Suprapubic skin (tissue), 4 donors: ENCODE measurements at regions not wholly inside any gene's neighbourhood (a gene's known extent, or its start where the extent isn't known, plus 50 kb on each side); places are given as distances from the start of the nearest gene placed in this dataset.
A peak's percentile ranks its signal among the peaks of the same experiment; 100 is the strongest.

ENCODE experiments used
- DNase-seq, 2 donors: peaks; one replicate each; pipeline ENCODE4 v3.0.0-alpha.2; 2019; ENCODE audit warnings: low spot score in 2 of 2
- H3K27ac ChIP-seq: fragments of 200-600 bp; sonication (generic); one replicate; pipeline ENCODE4 v1.5.1; 2019
- H3K27me3 ChIP-seq: fragments of 200-600 bp; sonication (generic); one replicate; pipeline ENCODE4 v1.5.1; 2019
- H3K36me3 ChIP-seq: fragments of 200-600 bp; sonication (generic); one replicate; pipeline ENCODE4 v1.5.1; 2019
- H3K4me1 ChIP-seq: fragments of 200-600 bp; sonication (generic); one replicate; pipeline ENCODE4 v1.5.1; 2019
- H3K4me3 ChIP-seq: fragments of 200-600 bp; sonication (generic); one replicate; pipeline ENCODE4 v1.5.1; 2019; ENCODE audit warnings: mild to moderate bottlenecking
- H3K9me3 ChIP-seq: fragments of 200-600 bp; sonication (generic); one replicate; pipeline ENCODE4 v1.5.1; 2019
- CTCF ChIP-seq, 2 donors: fragments of 200-600 bp in 1 of 2; fragments of 450-650 bp in 1 of 2; sonication (generic) in 1 of 2; IDR thresholded peaks; one replicate each; pipeline ENCODE4 v1.5.1; 2016 to 2019; ENCODE audit warnings: antibody characterized with exemption in 2 of 2, mild to moderate bottlenecking in 1 of 2, moderate library complexity in 1 of 2
- EP300 ChIP-seq: sonication (generic); formaldehyde crosslinking; IDR thresholded peaks from one replicate; pipeline ENCODE4 v1.6.1; 2017; ENCODE audit warnings: antibody characterized with exemption
- POLR2A ChIP-seq, 2 donors: fragments of 450-650 bp; IDR thresholded peaks; one replicate each; pipeline ENCODE4 v1.6.1; 2017; ENCODE audit warnings: antibody characterized with exemption in 2 of 2, mild to moderate bottlenecking in 2 of 2, moderate library complexity in 2 of 2
- POLR2AphosphoS5 ChIP-seq, 3 donors: sonication (generic); formaldehyde crosslinking; IDR thresholded peaks; one replicate each; pipeline ENCODE4 v1.6.1; 2017; ENCODE audit warnings: antibody characterized with exemption in 3 of 3
- WGBS: methylation state at CpG from one replicate; pipeline ENCODE4 v1.1.5; 2018; 5-methylcytosine and 5-hydroxymethylcytosine counted together

- no peak overlapping the region for H3K4me3 ChIP-seq
- no peak overlapping the region for H3K27ac ChIP-seq
- WGBS = 66% methylated on average over 1 of the region's 1 CpG
- H3K36me3 ChIP-seq = no peaks in the 10 kb centered on the region
- H3K9me3 ChIP-seq = no peaks in the 10 kb centered on the region
- TF ChIP-seq CTCF (IDR thresholded peaks at IDR 0.05) (peak in 1 of 2 donors; percentile 37), POLR2A (IDR thresholded peaks at IDR 0.05) (no peak)
- no peaks in the 10 kb centered on the region for H3K4me1 ChIP-seq
- H3K27me3 ChIP-seq = no peaks in the 10 kb centered on the region
- no peak for DNase-seq
These were observed 927.0 kb upstream of the CRIM1 start for GRCh38 chr2:35428548-35428947.

- H3K9me3 ChIP-seq = no peaks in the 10 kb centered on the region
- 97% methylated on average over 1 of the region's 1 CpG for WGBS
- DNase-seq = no peak
- H3K27me3 ChIP-seq = no peaks in the 10 kb centered on the region
- H3K36me3 ChIP-seq = no peaks in the 10 kb centered on the region
- no peaks in the 10 kb centered on the region for H3K4me1 ChIP-seq
- no peak overlapping the region for H3K27ac ChIP-seq
- TF ChIP-seq CTCF (IDR thresholded peaks at IDR 0.05) = no peak
- TF ChIP-seq POLR2AphosphoS5 (IDR thresholded peaks at IDR 0.05) = no peak
- no peak for TF ChIP-seq EP300
- TF ChIP-seq POLR2A (IDR thresholded peaks at IDR 0.05) = no peak
- no peak overlapping the region for H3K4me3 ChIP-seq
These were observed 934.1 kb upstream of the CRIM1 start for GRCh38 chr2:35421485-35421884.

- Histone ChIP-seq H3K27ac (no peak overlapping the region), H3K9me3 (no peaks in the 10 kb centered on the region), H3K4me3 (no peak overlapping the region), H3K36me3 (no peaks in the 10 kb centered on the region), H3K4me1 (no peaks in the 10 kb centered on the region), H3K27me3 (no peaks in the 10 kb centered on the region)
- 0% methylated on average over 1 of the region's 1 CpG for WGBS
- TF ChIP-seq CTCF (IDR thresholded peaks at IDR 0.05) (no peak), POLR2AphosphoS5 (IDR thresholded peaks at IDR 0.05) (no peak), EP300 (no peak), POLR2A (IDR thresholded peaks at IDR 0.05) (no peak)
- no peak for DNase-seq
These were observed 938.3 kb upstream of the CRIM1 start for GRCh38 chr2:35417293-35417692.

- Histone ChIP-seq H3K4me1 (no peaks in the 10 kb centered on the region), H3K9me3 (no peaks in the 10 kb centered on the region), H3K4me3 (no peak overlapping the region), H3K36me3 (no peaks in the 10 kb centered on the region), H3K27me3 (no peaks in the 10 kb centered on the region), H3K27ac (no peak overlapping the region)
- no peak for DNase-seq
- no peak for TF ChIP-seq POLR2A (IDR thresholded peaks at IDR 0.05)
- WGBS = 64% methylated on average over 2 of the region's 2 CpGs
These were observed 939.0 kb upstream of the CRIM1 start for GRCh38 chr2:35416391-35417140.

GRCh38 chr2:35415942-35416341 is 939.6 kb upstream of the CRIM1 start:
- TF ChIP-seq EP300 = no peak
- TF ChIP-seq POLR2A (IDR thresholded peaks at IDR 0.05) = no peak
- no peak for TF ChIP-seq POLR2AphosphoS5 (IDR thresholded peaks at IDR 0.05)
- no peak for TF ChIP-seq CTCF (IDR thresholded peaks at IDR 0.05)
- WGBS = 59% methylated on average over 4 of the region's 4 CpGs
- no peaks in the 10 kb centered on the region for H3K4me1 ChIP-seq

GRCh38 chr2:35415282-35415681 is 940.3 kb upstream of the CRIM1 start:
- 82% methylated on average over 1 of the region's 1 CpG for WGBS
- no peaks in the 10 kb centered on the region for H3K27me3 ChIP-seq
- H3K9me3 ChIP-seq = no peaks in the 10 kb centered on the region
- H3K36me3 ChIP-seq = no peaks in the 10 kb centered on the region
- H3K4me1 ChIP-seq = no peaks in the 10 kb centered on the region
- TF ChIP-seq EP300 (no peak), POLR2AphosphoS5 (IDR thresholded peaks at IDR 0.05) (no peak), CTCF (IDR thresholded peaks at IDR 0.05) (no peak), POLR2A (IDR thresholded peaks at IDR 0.05) (no peak)
- no peak for DNase-seq
- H3K27ac ChIP-seq = no peak overlapping the region
- no peak overlapping the region for H3K4me3 ChIP-seq

More at GRCh38 chr2:35415942-35416341, 939.6 kb upstream of the CRIM1 start:
- Histone ChIP-seq H3K9me3 (no peaks in the 10 kb centered on the region), H3K36me3 (no peaks in the 10 kb centered on the region), H3K4me3 (no peak overlapping the region), H3K27ac (no peak overlapping the region), H3K27me3 (no peaks in the 10 kb centered on the region)
- no peak for DNase-seq
